Stimulated activated CD4-positive, alpha-beta T cell treated with anti-CD3 and anti-CD28 coated beads, Interleukin-12 subunit alpha, Interleukin-12 subunit beta, amount 100 ng/mL, for 48 hours (primary cell): ENCODE measurements at regions not wholly inside any gene's neighbourhood (a gene's known extent, or its start where the extent isn't known, plus 50 kb on each side); places are given as distances from the start of the nearest gene placed in this dataset.
"Not testable (repeated sequence)": the region's sequence is repeated elsewhere in the genome, so short reads cannot be mapped to it uniquely, and the experiment has no call there.

Source experiments
- DNase-seq, 3 donors: peaks; one replicate each; pipeline ENCODE4 v3.0.0-alpha.2; 2020; ENCODE audit warnings: low read depth in 2 of 3, low spot score in 1 of 3

DNA sequence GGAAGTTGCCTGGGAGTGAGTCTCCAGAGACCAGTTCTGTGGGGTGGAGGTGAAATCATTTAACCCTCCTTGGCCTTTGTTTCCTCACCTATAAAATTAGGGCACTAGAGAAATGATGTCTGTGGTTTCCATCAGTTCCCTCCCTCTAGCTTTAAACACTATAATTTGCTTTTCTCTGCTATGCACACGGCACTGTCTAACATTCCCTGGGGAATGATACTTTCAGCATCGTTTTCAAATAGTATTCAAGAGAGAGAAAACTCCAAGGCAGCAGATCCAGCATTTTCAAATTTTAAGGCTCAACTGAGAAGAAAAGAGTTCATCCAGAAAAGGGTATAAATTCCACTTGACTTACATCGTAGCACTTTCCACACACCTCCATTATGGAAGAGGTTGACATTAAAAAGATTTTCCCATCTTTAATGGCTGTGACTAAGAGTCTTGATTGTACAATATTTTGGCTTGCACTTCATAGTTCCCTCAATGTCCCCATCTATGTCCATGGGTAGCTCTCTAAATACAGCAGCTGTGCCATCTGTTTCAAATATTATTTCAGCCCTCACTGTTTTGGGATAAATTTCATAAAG lies 137.7 kb upstream of the ZPLD1 start:
- DNase-seq = no peak

DNA sequence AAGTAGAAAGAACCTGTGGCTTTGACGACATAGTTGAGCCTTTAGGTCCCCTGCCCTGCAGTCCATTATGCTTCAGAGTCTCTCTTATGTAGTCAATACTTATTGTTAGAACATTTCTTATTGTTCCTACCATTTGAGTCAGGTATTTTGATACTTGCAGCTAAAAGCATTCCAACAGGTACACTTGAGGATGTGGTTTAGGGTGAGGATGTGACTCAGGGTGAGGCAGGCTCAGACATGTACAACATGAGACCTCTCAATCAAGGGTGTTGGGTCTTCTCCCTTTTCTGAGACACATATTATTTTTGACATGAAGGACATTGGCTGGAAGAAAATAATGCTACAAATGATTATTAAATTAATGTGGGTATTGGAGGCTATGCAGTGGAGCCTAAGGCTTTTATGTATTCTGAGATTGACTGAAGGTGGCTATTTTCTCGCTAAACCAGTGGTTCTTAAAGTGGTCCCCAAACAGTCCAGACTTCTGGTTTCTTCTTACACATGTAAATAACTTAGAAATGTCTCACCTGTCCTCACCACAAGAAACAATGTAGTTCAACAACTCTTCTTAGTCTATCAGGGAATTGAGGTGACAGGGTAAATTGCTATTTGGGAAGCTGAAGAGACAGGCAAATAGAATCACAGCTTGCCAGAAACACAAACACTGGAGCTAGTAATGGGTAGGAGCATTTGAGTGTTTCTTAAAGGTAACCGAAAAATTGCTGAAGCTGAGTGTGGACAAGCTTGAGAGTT lies 135.5 kb upstream of the ZPLD1 start:
- DNase-seq = no peak

DNA sequence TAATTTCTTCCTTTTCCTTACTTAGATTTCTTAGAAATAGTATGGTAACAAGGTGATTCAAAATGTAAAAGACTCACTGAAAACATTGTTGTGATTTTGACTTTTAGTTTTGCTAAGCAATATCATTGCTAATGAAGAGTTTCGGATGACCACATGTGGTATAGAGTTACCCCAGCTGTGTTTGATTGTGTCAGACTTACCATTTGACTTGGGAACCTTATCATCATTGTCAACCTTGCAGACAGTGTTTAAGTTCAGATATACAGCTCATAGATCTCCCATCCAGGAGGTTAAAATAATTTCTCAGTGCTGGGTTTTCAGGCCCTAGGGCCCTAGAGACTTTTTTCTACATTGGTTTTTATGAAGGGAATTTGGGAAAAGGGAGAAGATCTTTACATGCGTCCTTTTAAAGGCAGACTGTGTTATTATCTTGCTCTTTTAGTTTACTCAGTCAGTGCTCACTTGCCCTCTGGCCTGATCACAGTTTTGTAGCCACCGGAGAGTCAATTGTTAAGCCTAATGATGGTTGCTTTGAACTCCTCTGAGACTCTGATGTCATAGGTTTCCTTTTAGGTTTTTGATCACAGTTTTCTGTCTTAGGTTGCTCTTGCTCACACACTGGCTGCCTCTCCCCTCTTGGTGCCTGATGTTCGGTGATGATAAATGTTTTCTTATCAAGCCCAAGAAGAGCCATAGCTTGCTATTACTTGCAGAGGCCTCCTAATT lies 133.5 kb upstream of the ZPLD1 start:
- DNase-seq = no peak

DNA sequence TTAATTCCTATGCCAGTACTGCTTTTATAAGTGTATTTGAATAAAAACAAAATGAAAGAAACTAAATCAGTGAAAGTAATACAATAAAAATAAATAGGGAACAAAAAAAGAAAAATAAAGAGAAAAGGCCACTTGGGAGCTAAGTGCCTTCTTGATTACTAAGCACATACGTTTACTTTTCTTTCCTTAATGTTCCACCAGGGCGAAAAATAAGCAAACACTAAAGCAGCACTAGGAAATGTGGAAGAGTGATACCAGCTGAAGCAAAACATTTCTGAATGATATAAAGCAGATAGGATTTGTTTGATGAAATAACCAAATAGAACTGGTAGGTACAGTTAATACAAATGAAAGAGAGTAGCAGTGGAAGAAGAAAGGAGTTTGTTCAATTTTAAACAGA lies 132.8 kb upstream of the ZPLD1 start:
- no peak for DNase-seq

DNA sequence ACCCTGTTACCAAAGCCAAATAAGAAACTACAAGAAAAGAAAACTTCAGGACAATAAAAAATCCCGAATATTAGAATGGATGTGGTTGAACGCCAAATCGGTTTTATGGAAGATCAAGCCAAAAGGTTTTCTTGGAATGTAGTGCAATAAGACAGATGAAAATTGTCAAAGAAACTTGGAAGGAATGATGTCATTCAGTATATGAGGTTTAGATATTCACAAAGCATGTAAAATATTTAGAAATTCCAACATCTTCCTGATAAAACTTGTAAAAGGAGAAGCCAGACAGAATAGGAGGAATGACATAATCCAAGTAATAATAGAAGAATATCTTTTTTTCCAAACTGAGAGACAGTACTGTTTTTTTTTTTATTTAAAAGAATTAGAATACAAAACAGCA lies 130.3 kb upstream of the ZPLD1 start:
- no peak for DNase-seq

DNA sequence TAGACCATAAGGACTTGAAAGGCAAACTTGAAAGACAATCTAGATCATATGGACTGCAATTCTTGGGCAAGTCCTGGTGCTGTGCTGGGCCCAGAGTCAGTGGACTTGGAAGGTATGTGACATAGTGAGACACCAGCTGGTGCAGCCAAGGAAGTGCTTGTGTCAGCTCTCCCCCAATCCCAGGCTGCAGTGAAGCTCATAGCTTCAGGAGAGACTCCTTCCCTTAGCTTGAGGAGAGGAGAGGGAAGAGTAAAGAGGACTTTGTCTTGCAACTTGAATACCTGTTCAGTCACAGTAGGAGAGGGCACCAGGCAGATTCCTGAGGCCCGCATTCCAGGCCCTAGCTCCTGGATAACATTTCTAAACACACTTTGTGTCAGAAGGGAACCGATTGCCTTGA lies 127.4 kb upstream of the ZPLD1 start:
- no peak for DNase-seq

DNA sequence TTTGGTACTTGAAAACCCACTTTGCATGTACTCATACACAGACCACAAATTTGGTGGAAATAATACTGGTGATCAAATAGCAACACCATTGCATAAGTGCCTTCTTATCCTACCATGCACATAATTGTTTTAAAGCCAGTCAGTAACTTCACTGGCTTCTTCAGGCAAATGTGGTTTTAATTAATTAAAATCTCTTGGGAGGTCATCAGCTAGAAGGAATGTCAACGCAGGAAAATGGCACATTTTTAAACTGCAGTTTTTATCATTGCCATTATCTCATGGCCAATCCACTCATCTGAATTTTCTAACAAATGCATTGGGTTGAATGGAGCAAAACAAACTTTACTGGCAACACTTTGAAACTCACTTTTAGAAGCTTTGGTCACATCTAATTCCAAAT lies 105.7 kb upstream of the ZPLD1 start:
- no peak for DNase-seq

DNA sequence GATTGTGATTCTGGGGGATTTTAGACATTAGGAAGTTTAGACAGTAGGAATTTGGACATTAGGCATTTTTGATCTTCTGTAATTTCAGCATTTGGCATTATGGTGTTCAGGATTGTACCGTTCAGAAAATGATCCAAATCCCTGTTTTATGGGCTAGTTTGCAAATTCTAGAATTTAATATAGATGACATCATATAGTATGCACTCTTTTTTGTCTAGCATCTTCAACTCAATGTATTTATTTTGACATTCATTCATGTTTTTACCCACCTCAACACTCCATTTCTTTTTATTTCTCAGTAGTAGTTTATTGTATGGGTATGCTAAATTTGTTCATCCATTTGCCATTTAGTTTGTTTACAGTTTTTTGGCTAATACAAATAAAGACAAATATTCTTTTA lies 105.3 kb upstream of the ZPLD1 start:
- DNase-seq = no peak

DNA sequence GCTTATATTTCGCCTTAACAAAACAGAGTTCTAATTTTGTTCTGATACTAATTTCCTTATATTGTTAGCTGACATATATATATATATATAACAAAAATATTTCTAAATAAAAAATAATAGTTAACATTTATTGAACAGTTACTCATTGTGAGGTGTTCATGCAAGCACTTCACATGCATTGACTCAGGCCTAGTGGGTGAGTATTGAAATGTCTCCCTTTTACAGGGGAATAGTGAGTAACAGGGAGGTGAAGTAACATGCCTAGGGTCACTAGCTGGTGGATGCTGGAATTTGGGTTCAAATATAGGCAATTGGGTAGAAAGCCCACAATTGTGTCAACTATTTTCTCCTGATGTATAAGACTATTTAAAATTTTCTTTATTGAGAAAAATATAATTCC lies 102.6 kb upstream of the ZPLD1 start:
- no peak for DNase-seq

DNA sequence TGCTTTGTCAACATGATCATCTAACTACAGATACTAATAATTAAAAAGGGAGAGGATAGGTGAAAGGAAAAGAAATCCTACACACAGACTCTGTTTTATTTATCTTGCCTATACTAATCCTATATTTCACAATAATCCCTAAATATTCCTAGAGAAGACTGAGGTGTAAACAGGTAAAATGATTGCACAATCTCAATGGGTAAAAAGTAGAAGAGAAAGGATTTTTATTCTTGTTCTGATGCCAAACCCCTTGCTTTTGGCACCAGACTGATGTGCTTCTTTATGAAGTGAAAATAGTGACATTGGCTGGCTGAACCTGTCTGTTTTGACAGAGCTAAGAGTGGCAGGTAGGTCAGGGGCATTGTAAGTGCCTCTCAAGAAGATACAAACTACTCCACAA lies 101.9 kb upstream of the ZPLD1 start:
- no peak for DNase-seq

DNA sequence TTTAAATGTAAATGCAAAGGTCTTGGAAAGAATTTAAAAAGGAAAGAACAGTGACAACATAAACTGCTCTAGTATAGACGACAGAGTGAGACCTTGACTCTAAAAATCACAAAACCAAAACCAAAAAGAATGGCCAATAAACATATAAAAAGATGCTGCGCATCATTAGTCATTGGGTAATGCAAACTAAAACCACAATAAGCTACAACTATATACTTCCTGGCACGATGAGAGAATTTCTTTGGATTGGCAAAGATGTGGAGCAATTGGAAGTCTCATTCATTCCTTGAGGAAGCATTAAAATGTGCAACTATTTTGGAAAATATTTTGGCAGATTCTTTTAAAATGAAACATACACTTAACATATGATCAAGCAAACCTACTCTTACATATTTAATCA lies 98.7 kb upstream of the ZPLD1 start:
- DNase-seq = no peak

DNA sequence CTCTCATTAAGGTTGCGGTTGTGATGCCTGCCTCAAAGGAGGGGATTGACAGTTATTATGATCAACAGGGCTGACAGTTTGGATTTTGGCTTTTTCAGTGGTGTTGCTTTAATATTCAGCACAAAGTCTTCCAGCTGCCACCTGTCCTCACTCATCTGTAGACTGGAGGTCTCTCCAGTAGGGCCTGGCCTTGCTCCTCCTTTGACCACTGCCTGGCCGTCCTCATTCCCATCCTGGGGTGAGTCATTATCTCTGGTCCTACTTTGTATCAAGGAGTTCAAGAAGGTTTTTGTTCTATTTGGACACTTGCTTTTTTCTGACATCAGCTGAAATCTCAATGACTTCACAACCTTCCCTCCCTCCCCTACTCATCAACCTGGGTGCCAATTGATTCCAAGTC lies 95.1 kb upstream of the ZPLD1 start:
- DNase-seq = no peak

DNA sequence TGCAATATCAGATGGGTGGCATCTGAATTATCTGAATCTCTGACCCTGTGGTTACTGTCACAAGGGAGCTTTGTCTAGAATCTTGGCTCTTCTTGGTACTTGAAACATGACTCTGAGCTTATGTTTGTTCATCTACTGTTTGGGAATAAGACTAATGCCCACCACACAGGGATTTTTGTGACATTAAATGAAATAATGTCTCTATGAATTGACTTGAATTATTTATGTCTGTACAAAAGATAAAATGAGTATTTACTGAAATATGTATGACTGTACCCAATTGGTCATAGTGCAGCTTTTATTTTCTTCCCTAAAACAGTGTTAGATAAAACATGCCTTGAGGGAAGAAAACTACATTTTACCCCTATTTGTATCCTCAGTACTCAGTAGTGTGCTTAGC lies 87.9 kb upstream of the ZPLD1 start:
- DNase-seq = no peak

DNA sequence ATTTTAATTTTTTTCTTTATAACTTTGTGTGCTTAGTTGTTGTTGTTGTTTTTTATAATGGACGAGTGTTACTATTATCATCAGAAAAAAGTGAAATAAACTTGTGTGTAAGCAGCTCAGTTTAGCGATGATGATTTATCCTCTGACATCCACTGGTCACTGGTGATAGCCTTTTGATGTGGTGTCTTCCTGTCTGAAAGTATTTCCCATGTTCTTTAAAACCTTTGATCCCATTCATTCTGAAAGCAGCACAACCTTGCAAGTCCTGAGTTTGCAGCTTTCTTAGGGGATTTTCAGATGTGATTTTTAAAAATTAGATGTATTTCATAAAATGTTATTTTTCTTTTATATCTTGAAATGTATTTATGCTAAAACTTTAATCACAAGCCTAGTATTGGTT lies 85.9 kb upstream of the ZPLD1 start:
- DNase-seq = no peak

DNA sequence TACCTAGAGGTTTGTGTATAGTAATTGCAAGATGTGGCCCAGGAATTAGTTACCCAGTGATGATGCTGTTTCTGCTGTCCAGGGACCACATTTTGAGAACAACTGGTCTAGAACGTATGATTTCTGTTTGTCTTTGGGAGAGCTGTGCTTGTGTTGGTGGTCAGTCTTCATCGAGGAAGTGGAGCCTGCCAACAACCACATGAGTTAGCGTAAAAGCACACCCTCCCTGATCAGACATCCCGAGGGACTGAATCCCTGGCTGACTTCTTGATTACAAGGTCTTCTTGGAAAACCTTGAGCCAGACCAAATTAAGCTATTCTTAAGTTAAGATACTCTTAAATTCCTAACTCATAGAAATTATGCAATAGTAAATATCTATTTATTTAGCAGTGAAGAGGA lies 81.7 kb upstream of the ZPLD1 start:
- DNase-seq = no peak

DNA sequence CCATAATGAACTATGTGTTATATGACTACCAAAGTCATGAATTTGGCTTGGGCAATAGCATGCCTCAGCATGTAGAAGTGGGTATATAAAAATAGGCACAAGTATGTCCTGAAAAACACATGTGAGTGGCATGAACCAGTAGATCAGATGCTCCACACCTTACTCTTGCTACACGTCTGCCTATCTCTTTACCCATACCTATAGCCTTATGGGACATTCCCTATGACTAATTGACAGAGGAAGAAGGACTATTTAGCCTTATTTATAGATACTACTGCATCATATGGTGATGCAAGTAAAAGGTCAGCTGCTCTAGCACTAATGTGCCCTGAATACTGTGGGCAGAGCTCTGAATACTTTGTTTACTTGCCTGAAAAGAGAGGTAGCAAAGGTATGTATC lies 81.0 kb upstream of the ZPLD1 start:
- no peak for DNase-seq

DNA sequence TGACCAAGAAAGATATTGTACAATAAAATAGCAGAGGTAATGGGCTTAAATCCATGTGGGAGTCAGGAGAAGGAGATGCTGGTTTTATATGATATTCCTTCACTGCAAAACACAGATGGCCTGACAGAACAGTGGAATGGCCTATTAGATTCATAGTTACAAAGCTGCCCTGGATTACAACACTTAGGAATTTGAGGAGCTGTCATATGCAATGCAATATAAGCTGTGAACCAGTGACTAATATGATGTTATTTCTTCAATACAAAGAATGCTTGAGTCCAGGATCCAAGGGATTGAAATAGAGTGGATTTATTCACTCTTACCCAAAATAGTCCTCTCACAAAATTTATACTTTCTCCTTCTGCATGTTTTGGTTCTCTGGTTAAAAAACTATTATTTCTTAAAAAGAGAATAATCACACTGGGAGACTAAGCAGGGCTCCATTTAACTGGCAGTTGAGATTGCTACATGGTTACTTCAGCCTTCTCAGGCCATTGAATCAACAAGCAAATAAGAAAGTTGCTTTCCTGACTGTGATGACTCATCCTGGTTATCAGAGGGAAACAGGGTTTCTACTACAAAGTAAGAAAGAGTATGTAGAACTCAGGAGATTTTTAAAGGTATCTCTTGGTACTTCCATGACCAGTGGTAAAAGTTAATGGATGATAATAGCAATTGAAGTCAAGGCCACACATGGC lies 79.8 kb upstream of the ZPLD1 start:
- DNase-seq = no peak

DNA sequence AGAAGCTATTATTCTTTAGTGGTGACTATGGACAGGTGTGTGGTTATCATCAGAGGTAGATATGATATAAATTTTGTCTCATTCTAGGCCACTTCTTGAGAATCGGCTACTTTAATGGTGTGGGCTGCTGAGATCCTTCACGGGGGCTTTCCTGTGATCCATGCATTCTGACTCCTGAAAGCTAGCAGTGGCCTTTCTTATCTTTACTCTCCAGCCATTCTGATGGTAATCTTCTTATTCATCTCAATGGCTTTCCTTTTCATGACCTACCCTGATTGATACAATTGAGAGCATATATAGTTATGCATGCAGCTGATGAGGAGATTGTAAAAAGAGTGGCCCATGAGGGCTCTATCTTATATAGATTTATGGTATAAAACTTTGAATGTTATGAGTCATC lies 78.3 kb upstream of the ZPLD1 start:
- no peak for DNase-seq

DNA sequence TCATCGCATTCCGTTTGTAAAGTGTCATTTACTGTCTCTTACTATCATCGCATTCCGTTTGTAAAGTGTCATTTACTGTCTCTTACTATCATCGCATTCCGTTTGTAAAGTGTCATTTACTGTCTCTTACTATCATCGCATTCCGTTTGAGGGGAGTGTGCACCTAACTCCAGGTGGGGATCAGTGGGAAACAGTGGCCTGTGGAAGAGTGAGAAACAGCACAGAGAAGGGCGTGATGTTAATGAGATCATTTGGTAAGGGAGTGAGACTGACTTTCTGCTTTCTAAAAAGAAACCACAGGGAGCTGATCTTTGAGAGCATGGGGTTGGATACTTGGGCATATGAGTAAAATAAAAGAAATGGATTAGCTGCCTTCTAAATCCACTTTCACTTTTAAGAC lies 77.5 kb upstream of the ZPLD1 start:
- DNase-seq = not testable (repeated sequence)

DNA sequence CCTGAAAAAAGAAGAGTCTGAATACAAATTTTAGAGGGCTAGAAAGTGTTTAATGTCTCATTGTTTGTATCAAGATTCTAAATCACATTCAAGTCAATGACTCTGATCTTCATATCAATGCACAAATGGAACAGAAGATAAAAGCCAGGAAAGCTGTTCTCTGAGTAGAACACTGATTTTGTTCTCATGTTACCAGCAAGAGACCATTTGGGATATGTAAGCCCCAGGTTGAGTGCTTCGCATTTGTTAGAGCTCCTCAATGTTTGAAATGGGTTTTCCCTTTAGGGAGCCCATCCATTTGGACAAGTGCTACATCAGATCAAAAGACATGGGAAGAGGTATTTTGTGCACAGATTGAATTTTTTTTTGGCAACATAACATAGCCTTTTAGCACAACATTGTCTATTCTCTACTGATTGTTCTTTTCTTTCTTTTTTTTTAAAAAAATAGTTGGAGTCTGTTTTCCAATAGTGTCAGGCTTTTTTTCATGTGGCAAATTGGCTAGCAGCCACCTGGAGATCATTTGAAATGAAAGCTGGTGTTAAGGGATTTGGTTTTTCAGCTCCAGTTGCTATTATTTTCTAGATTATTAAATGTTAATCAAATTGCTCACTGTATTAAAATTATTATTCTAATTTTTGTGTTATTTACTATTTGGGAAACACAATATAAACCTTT lies 74.5 kb upstream of the ZPLD1 start:
- DNase-seq = no peak

DNA sequence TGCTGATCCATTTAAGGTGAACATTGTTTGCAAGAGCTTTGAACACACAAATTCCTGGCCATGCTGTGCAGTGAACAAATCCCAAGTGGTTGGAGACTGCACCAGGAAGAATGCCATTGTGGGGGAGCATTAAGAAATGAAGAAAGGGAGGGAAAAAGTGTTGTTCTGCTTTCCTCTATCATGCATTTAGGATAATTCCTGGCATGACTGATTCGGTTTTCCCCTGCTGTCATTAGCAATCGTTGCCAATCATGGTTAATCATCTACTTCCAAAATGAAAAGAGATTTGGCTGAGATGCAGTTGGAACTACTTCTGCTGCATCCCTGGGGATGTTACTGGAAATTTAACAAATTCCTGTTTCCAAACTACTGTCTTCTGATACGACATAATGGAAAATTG lies 73.7 kb upstream of the ZPLD1 start:
- no peak for DNase-seq
